GM23338 (cell line): ENCODE measurements at regions not wholly inside any gene's neighbourhood (a gene's known extent, or its start where the extent isn't known, plus 50 kb on each side); places are given as distances from the start of the nearest gene placed in this dataset.
A peak's percentile ranks its signal among the peaks of the same experiment; 100 is the strongest.

ENCODE experiments used
- ATAC-seq: fragments of 200-7000 bp; cut with Tn5 transposase; 3 replicates; pipeline ENCODE4 v1.9.1; 2020
- DNase-seq: peaks from one replicate; pipeline ENCODE4 v3.0.0-alpha.2; 2015; ENCODE audit warnings: low spot score
- H2AFZ ChIP-seq: fragments of 200-600 bp; sonication (generic); 2 replicates; pipeline ENCODE4 v1.8.0; 2016; ENCODE audit warnings: antibody characterized with exemption, mild to moderate bottlenecking, moderate library complexity
- H3F3A ChIP-seq: fragments of 200-600 bp; sonication (generic); replicated peaks from 2 replicates; pipeline ENCODE4 v1.8.0; 2017; ENCODE audit warnings: antibody characterized with exemption, mixed run types, low read depth
- H3K27ac ChIP-seq: fragments of 200-600 bp; sonication (generic); 2 replicates; pipeline ENCODE4 v1.6.1; 2016; ENCODE audit warnings: low read depth
- H3K27me3 ChIP-seq: fragments of 200-600 bp; sonication (generic); 2 replicates; pipeline ENCODE4 v1.8.0; 2016; ENCODE audit warnings: mild to moderate bottlenecking, mixed run types, moderate library complexity; ENCODE audit not compliant: insufficient read depth
- H3K36me3 ChIP-seq: fragments of 200-600 bp; sonication (generic); 2 replicates; pipeline ENCODE4 v1.8.0; 2016; ENCODE audit warnings: mild to moderate bottlenecking; ENCODE audit not compliant: insufficient read depth
- H3K4me1 ChIP-seq: fragments of 200-600 bp; sonication (generic); 2 replicates; pipeline ENCODE4 v1.8.0; 2016; ENCODE audit warnings: mild to moderate bottlenecking, moderate library complexity; ENCODE audit not compliant: insufficient read depth
- H3K4me2 ChIP-seq: fragments of 200-600 bp; sonication (generic); 2 replicates; pipeline ENCODE4 v1.7.1; 2017; ENCODE audit warnings: mixed run types
- H3K4me3 ChIP-seq: fragments of 200-600 bp; sonication (generic); 2 replicates; pipeline ENCODE4 v1.6.1; 2016; ENCODE audit warnings: mixed run types
- H3K79me2 ChIP-seq: fragments of 200-600 bp; sonication (generic); replicated peaks from 2 replicates; pipeline ENCODE4 v1.8.0; 2017; ENCODE audit warnings: mild to moderate bottlenecking; ENCODE audit not compliant: insufficient read depth
- H3K9me2 ChIP-seq: fragments of 200-600 bp; sonication (generic); 2 replicates; pipeline ENCODE4 v1.8.0; 2017; ENCODE audit not compliant: insufficient read depth
- H4K20me1 ChIP-seq: fragments of 200-600 bp; sonication (generic); replicated peaks from 2 replicates; pipeline ENCODE4 v1.8.0; 2017; ENCODE audit warnings: mild to moderate bottlenecking; ENCODE audit not compliant: insufficient read depth
- H3K27ac Mint-ChIP-seq: 2 replicates; pipeline ENCODE4 v1.8.0; 2020; ENCODE audit warnings: inconsistent platforms, mild to moderate bottlenecking, moderate library complexity, mixed read lengths
- H3K27me3 Mint-ChIP-seq: 3 replicates; pipeline ENCODE4 v1.8.0; 2022; ENCODE audit warnings: low read depth, mild to moderate bottlenecking, moderate library complexity, mixed read lengths, inconsistent platforms; ENCODE audit not compliant: insufficient read depth, poor library complexity
- H3K36me3 Mint-ChIP-seq: 3 replicates; pipeline ENCODE4 v1.8.0; 2021; ENCODE audit warnings: low read depth, mild to moderate bottlenecking, inconsistent platforms, moderate library complexity, mixed read lengths
- H3K4me1 Mint-ChIP-seq: 3 replicates; pipeline ENCODE4 v1.8.0; 2020; ENCODE audit warnings: mild to moderate bottlenecking, inconsistent platforms, mixed read lengths
- H3K4me3 Mint-ChIP-seq: 3 replicates; pipeline ENCODE4 v1.8.0; 2021; ENCODE audit warnings: moderate library complexity, mild to moderate bottlenecking, inconsistent platforms, mixed read lengths
- H3K9me3 Mint-ChIP-seq: 3 replicates; pipeline ENCODE4 v1.8.0; 2020; ENCODE audit warnings: moderate library complexity, mild to moderate bottlenecking, inconsistent platforms, mixed read lengths
- CREB1 ChIP-seq: fragments of 250-450 bp; sonication (Bioruptor Pico); IDR thresholded peaks from 2 replicates; pipeline ENCODE4 v1.5.0; 2020; ENCODE audit warnings: low read depth, mild to moderate bottlenecking, moderate library complexity
- ETS1 ChIP-seq: IDR thresholded peaks from 2 replicates; pipeline ENCODE4 v1.6.1; 2016; ENCODE audit warnings: antibody characterized with exemption
- EZH2 ChIP-seq: fragments of 200-600 bp; sonication (generic); IDR thresholded peaks from one replicate; pipeline ENCODE4 v1.8.0; 2017; ENCODE audit warnings: antibody characterized with exemption, mild to moderate bottlenecking, low read depth; ENCODE audit not compliant: unreplicated experiment
- JUNB ChIP-seq: IDR thresholded peaks from one replicate; pipeline ENCODE4 v1.6.1; 2016; ENCODE audit warnings: antibody characterized with exemption; ENCODE audit not compliant: unreplicated experiment
- NANOG ChIP-seq: IDR thresholded peaks from 2 replicates; pipeline ENCODE4 v1.6.1; 2016; ENCODE audit warnings: antibody characterized with exemption, borderline replicate concordance
- POLR2AphosphoS5 ChIP-seq: IDR thresholded peaks from 2 replicates; pipeline ENCODE4 v1.6.1; 2016; ENCODE audit warnings: antibody characterized with exemption, low read depth
- REST ChIP-seq: IDR thresholded peaks from one replicate; pipeline ENCODE4 v1.6.1; 2018; ENCODE audit warnings: antibody characterized with exemption; ENCODE audit not compliant: unreplicated experiment
- STAT1 ChIP-seq: IDR thresholded peaks from one replicate; pipeline ENCODE4 v1.6.1; 2016; ENCODE audit warnings: antibody characterized with exemption; ENCODE audit not compliant: unreplicated experiment
- ZNF462 ChIP-seq: fragments of 250-450 bp; sonication (Bioruptor Pico); IDR thresholded peaks from 2 replicates; pipeline ENCODE4 v1.5.0; 2020; ENCODE audit warnings: mild to moderate bottlenecking, moderate library complexity

- Histone ChIP-seq H3F3A (no peaks in the 10 kb centered on the region), H3K9me2 (peaks cover 12% of the 10 kb centered on the region), H3K4me1 (peaks cover 27% of the 10 kb centered on the region), H2AFZ (no peak overlapping the region), H3K36me3 (no peaks in the 10 kb centered on the region), H3K27ac (no peak overlapping the region), H3K27me3 (no peaks in the 10 kb centered on the region), H4K20me1 (no peaks in the 10 kb centered on the region), H3K79me2 (no peaks in the 10 kb centered on the region), H3K4me3 (no peak overlapping the region), H3K4me2 (peak overlapping the region; percentile 17)
- peaks cover 26% of the 10 kb centered on the region for H3K4me1 Mint-ChIP-seq
- no peak for TF ChIP-seq STAT1
- no peak for TF ChIP-seq EZH2
- TF ChIP-seq POLR2AphosphoS5: no peak
- peaks cover 1% of the 10 kb centered on the region; the same call in 1 of the 3 replicates for H3K36me3 Mint-ChIP-seq
- H3K27ac Mint-ChIP-seq: no peak overlapping the region
- ATAC-seq (no peak), DNase-seq (no peak)
- H3K4me3 Mint-ChIP-seq: no peak overlapping the region
- peaks cover 2% of the 10 kb centered on the region for H3K27me3 Mint-ChIP-seq
- peaks cover under 1% of the 10 kb centered on the region; the same call in 1 of the 3 replicates for H3K9me3 Mint-ChIP-seq
These were observed 186.6 kb upstream of the OTX2 start for GRCh38 chr14:56996721-56997399.

- H3K36me3 Mint-ChIP-seq: peaks cover 11% of the 10 kb centered on the region; the same call in 2 of the 3 replicates
- no peak for ATAC-seq
- TF ChIP-seq REST (no peak), NANOG (no peak), ZNF462 (no peak), ETS1 (no peak), JUNB (no peak), POLR2AphosphoS5 (no peak), STAT1 (no peak), EZH2 (no peak), CREB1 (CRISPR knock-in tag) (no peak)
These were observed 184.7 kb upstream of the OTX2 start for GRCh38 chr14:56995010-56995409.

More at GRCh38 chr14:56995010-56995409, 184.7 kb upstream of the OTX2 start:
- no peak overlapping the region for H3K27ac ChIP-seq
- peaks cover 2% of the 10 kb centered on the region for H3K27me3 Mint-ChIP-seq
- no peak for DNase-seq
- H3K9me3 Mint-ChIP-seq: peaks cover 11% of the 10 kb centered on the region
- no peak overlapping the region for H3K4me3 ChIP-seq
- H3K4me3 Mint-ChIP-seq: no peak overlapping the region
- no peaks in the 10 kb centered on the region for H3K79me2 ChIP-seq
- no peaks in the 10 kb centered on the region for H4K20me1 ChIP-seq
- H3K9me2 ChIP-seq: peaks cover 5% of the 10 kb centered on the region
- peaks cover 27% of the 10 kb centered on the region for H3K4me1 ChIP-seq
- no peak overlapping the region for H3K4me2 ChIP-seq
- H3K36me3 ChIP-seq: no peaks in the 10 kb centered on the region
- no peaks in the 10 kb centered on the region for H3F3A ChIP-seq
- H3K27ac Mint-ChIP-seq: no peak overlapping the region; the same call in 1 of the 2 replicates
- H3K4me1 Mint-ChIP-seq: peaks cover 26% of the 10 kb centered on the region
- peak overlapping the region; percentile 49 for H2AFZ ChIP-seq
- no peaks in the 10 kb centered on the region for H3K27me3 ChIP-seq
